ENCODE measurements at regions not wholly inside any gene's neighbourhood (a gene's known extent, or its start where the extent isn't known, plus 50 kb on each side); places are given as distances from the start of the nearest gene placed in this dataset.

GRCh38 chr7:89477991-89478390 is 676.3 kb upstream of the STEAP1 start:
- TF ChIP-seq, protein P1, sequence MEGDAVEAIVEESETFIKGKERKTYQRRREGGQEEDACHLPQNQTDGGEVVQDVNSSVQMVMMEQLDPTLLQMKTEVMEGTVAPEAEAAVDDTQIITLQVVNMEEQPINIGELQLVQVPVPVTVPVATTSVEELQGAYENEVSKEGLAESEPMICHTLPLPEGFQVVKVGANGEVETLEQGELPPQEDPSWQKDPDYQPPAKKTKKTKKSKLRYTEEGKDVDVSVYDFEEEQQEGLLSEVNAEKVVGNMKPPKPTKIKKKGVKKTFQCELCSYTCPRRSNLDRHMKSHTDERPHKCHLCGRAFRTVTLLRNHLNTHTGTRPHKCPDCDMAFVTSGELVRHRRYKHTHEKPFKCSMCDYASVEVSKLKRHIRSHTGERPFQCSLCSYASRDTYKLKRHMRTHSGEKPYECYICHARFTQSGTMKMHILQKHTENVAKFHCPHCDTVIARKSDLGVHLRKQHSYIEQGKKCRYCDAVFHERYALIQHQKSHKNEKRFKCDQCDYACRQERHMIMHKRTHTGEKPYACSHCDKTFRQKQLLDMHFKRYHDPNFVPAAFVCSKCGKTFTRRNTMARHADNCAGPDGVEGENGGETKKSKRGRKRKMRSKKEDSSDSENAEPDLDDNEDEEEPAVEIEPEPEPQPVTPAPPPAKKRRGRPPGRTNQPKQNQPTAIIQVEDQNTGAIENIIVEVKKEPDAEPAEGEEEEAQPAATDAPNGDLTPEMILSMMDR (IDR thresholded peaks at IDR 0.05): no peak
- TF ChIP-seq POLR2A (IDR thresholded peaks at IDR 0.05) (no peak), EP300 (IDR thresholded peaks at IDR 0.05) (no peak)
